ENCODE measurements at regions not wholly inside any gene's neighbourhood (a gene's known extent, or its start where the extent isn't known, plus 50 kb on each side); places are given as distances from the start of the nearest gene placed in this dataset.

- peak; percentile 19 for DNase-seq
These were observed 135.0 kb upstream of the RIPOR2 start for GRCh38 chr6:25070547-25071366.

GRCh38 chr6:25078141-25078540, 142.4 kb upstream of the RIPOR2 start:
- no peak for DNase-seq

GRCh38 chr6:25083784-25084507, 148.2 kb upstream of the RIPOR2 start:
- DNase-seq: no peak

- no peak for DNase-seq
These were observed 148.7 kb upstream of the RIPOR2 start for GRCh38 chr6:25084508-25084833.

- no peak for DNase-seq
These were observed 150.0 kb upstream of the RIPOR2 start for GRCh38 chr6:25085756-25086155.

GRCh38 chr6:25086500-25087091, 150.8 kb upstream of the RIPOR2 start:
- no peak for DNase-seq

- no peak for DNase-seq
These were observed 152.8 kb upstream of the RIPOR2 start for GRCh38 chr6:25088513-25088912.

- DNase-seq: no peak
These were observed 153.7 kb upstream of the RIPOR2 start for GRCh38 chr6:25089442-25089841.

- DNase-seq: no peak
These were observed 159.0 kb upstream of the RIPOR2 start for GRCh38 chr6:25094726-25095125.

GRCh38 chr6:25100288-25100687, 164.5 kb upstream of the RIPOR2 start:
- DNase-seq: no peak

GRCh38 chr6:25103603-25104002, 167.8 kb upstream of the RIPOR2 start:
- no peak for DNase-seq

GRCh38 chr6:25105070-25105925, 169.5 kb upstream of the RIPOR2 start:
- no peak for DNase-seq

- DNase-seq: no peak
These were observed 171.5 kb upstream of the RIPOR2 start for GRCh38 chr6:25107218-25107617.

GRCh38 chr6:25111782-25112181, 167.4 kb upstream of the CARMIL1 start:
- DNase-seq: no peak

- DNase-seq: no peak
These were observed 166.8 kb upstream of the CARMIL1 start for GRCh38 chr6:25112322-25112773.

GRCh38 chr6:25113436-25113835, 165.7 kb upstream of the CARMIL1 start:
- DNase-seq: no peak

GRCh38 chr6:25118038-25118437, 161.1 kb upstream of the CARMIL1 start:
- DNase-seq: no peak

GRCh38 chr6:25121186-25121585, 158.0 kb upstream of the CARMIL1 start:
- DNase-seq: no peak

GRCh38 chr6:25122001-25122400, 157.2 kb upstream of the CARMIL1 start:
- no peak for DNase-seq

- no peak for DNase-seq
These were observed 156.4 kb upstream of the CARMIL1 start for GRCh38 chr6:25122622-25123237.

- no peak for DNase-seq
These were observed 154.9 kb upstream of the CARMIL1 start for GRCh38 chr6:25124216-25124715.

GRCh38 chr6:25125736-25126135, 153.4 kb upstream of the CARMIL1 start:
- no peak for DNase-seq

Measured in NCI-H187 treated with DMSO at 0.1 percent for 48 hours (cell line).